CD14-positive monocyte (primary cell): ENCODE measurements at regions not wholly inside any gene's neighbourhood (a gene's known extent, or its start where the extent isn't known, plus 50 kb on each side); places are given as distances from the start of the nearest gene placed in this dataset.

Source experiments
- DNase-seq, 3 donors: peaks; one replicate each; pipeline ENCODE4 v3.0.0-alpha.2; 2011 to 2022
- H2AFZ ChIP-seq: 2 replicates; pipeline ENCODE4 v1.6.0; 2012; ENCODE audit warnings: mild to moderate bottlenecking, low read depth, low read length, inconsistent platforms; ENCODE audit not compliant: insufficient read depth, poor library complexity, severe bottlenecking
- H3K27ac ChIP-seq, 2 donors: 1 replicate in 1 of 2; 2 replicates in 1 of 2; pipeline ENCODE4 v1.5.1; 2012 to 2013; ENCODE audit warnings: low read length in 2 of 2, control low read depth in 1 of 2, inconsistent platforms in 1 of 2, low read depth in 1 of 2, mild to moderate bottlenecking in 1 of 2
- H3K27me3 ChIP-seq, 2 donors: one replicate each; pipeline versions ENCODE4 v1.6.0 to v1.6.1; 2011 to 2013; ENCODE audit warnings: low read length in 2 of 2; ENCODE audit not compliant: control insufficient read depth in 2 of 2, insufficient read depth in 2 of 2
- H3K36me3 ChIP-seq, 2 donors: replicated peaks in 1 of 2; 1 replicate in 1 of 2; 2 replicates in 1 of 2; pipeline versions ENCODE4 v1.5.1 to v1.6.1; 2012 to 2013; ENCODE audit warnings: low read length in 2 of 2, control low read depth in 1 of 2, inconsistent platforms in 1 of 2, mild to moderate bottlenecking in 1 of 2; ENCODE audit not compliant: insufficient read depth in 2 of 2, control insufficient read depth in 1 of 2
- H3K4me1 ChIP-seq, 2 donors: 1 replicate in 1 of 2; 2 replicates in 1 of 2; pipeline versions ENCODE4 v1.5.1 to v1.6.1; 2012 to 2013; ENCODE audit warnings: low read length in 2 of 2, control low read depth in 1 of 2, inconsistent platforms in 1 of 2, mild to moderate bottlenecking in 1 of 2, moderate library complexity in 1 of 2; ENCODE audit not compliant: insufficient read depth in 2 of 2, control insufficient read depth in 1 of 2
- H3K4me2 ChIP-seq: replicated peaks from 2 replicates; pipeline ENCODE3; 2012; ENCODE audit warnings: low read length, moderate library complexity, mild to moderate bottlenecking; ENCODE audit not compliant: poor library complexity, severe bottlenecking; ENCODE audit errors: extremely low read depth
- H3K4me3 ChIP-seq, 3 experiments: fragments of 200-600 bp in 1 of 3; sonication (generic) in 1 of 3; replicated peaks in 1 of 3; 1 replicate in 2 of 3; 2 replicates in 1 of 3; pipeline ENCODE4 v1.5.1; 2011 to 2013; ENCODE audit warnings: low read length in 3 of 3, mild to moderate bottlenecking in 3 of 3, control low read depth in 2 of 3, low read depth in 2 of 3, inconsistent platforms in 1 of 3, moderate library complexity in 1 of 3
- H3K79me2 ChIP-seq: 2 replicates; pipeline ENCODE4 v1.6.0; 2012; ENCODE audit warnings: mild to moderate bottlenecking, control low read depth, inconsistent platforms, low read length, moderate library complexity; ENCODE audit not compliant: insufficient read depth
- H3K9ac ChIP-seq: 2 replicates; pipeline ENCODE4 v1.6.0; 2017; ENCODE audit warnings: low read length, mild to moderate bottlenecking; ENCODE audit not compliant: insufficient read depth, poor library complexity, severe bottlenecking
- H3K9me3 ChIP-seq, 2 donors: replicated peaks in 1 of 2; 1 replicate in 1 of 2; 2 replicates in 1 of 2; pipeline versions ENCODE4 v1.5.1 to v1.6.1; 2012 to 2013; ENCODE audit warnings: low read length in 2 of 2, control low read depth in 1 of 2; ENCODE audit not compliant: control insufficient read depth in 1 of 2, insufficient read depth in 1 of 2
- H4K20me1 ChIP-seq: 2 replicates; pipeline ENCODE4 v1.6.0; 2012; ENCODE audit warnings: mild to moderate bottlenecking, low read length, control low read depth, moderate library complexity; ENCODE audit not compliant: insufficient read depth
- H3K27ac Mint-ChIP-seq, 7 donors: one replicate each; pipeline ENCODE4 v1.8.0; 2020; ENCODE audit warnings: mild to moderate bottlenecking in 7 of 7, mixed read lengths in 7 of 7, moderate library complexity in 6 of 7, inconsistent platforms in 2 of 7
- H3K27me3 Mint-ChIP-seq, 3 donors: one replicate each; pipeline ENCODE4 v1.8.0; 2021 to 2022; ENCODE audit warnings: low read depth in 3 of 3, mild to moderate bottlenecking in 3 of 3, mixed read lengths in 3 of 3, moderate library complexity in 3 of 3, inconsistent platforms in 1 of 3
- H3K36me3 Mint-ChIP-seq, 2 donors: one replicate each; pipeline ENCODE4 v1.8.0; 2020; ENCODE audit warnings: mixed read lengths in 2 of 2, inconsistent platforms in 1 of 2, mild to moderate bottlenecking in 1 of 2
- H3K4me1 Mint-ChIP-seq: one replicate; pipeline ENCODE4 v1.8.0; 2020; ENCODE audit warnings: mild to moderate bottlenecking, mixed read lengths
- H3K4me3 Mint-ChIP-seq, 2 donors: one replicate each; pipeline ENCODE4 v1.8.0; 2020; ENCODE audit warnings: mild to moderate bottlenecking in 2 of 2, mixed read lengths in 2 of 2, moderate library complexity in 1 of 2
- H3K9me3 Mint-ChIP-seq, 7 donors: one replicate each; pipeline ENCODE4 v1.8.0; 2020 to 2022; ENCODE audit warnings: mixed read lengths in 7 of 7, mild to moderate bottlenecking in 6 of 7, moderate library complexity in 6 of 7, inconsistent platforms in 2 of 7
- CTCF ChIP-seq: fragments of 200-600 bp; IDR thresholded peaks from one replicate; pipeline ENCODE4 v1.8.0; 2022; ENCODE audit warnings: antibody characterized with exemption, mild to moderate bottlenecking
- WGBS: methylation state at CpG from one replicate; pipeline ENCODE4 v1.1.5; 2013; ENCODE audit warnings: missing lambda C conversion rate; ENCODE audit not compliant: insufficient coverage; 5-methylcytosine and 5-hydroxymethylcytosine counted together
- intact Hi-C, 2 donors: fragments of 100-400 bp; cut with micrococcal nuclease; formaldehyde crosslinking; loops; one replicate each; pipeline versions ENCODE4 v1.15.0 to v1.15.1; 2023

GRCh38 chr2:164023896-164024295 lies 288.1 kb upstream of the FIGN start:
- Mint-ChIP-seq H3K9me3 (peaks cover 0 to 17% (median 3%) of the 10 kb centered on the region in 7 donors), H3K4me1 (no peaks in the 10 kb centered on the region), H3K4me3 (no peak overlapping the region), H3K27me3 (no peaks in the 10 kb centered on the region), H3K27ac (no peak overlapping the region), H3K36me3 (no peaks in the 10 kb centered on the region)
- Histone ChIP-seq H3K36me3 (no peaks in the 10 kb centered on the region), H3K27ac (no peak overlapping the region), H3K9me3 (no peaks in the 10 kb centered on the region), H3K4me1 (no peaks in the 10 kb centered on the region), H3K9ac (no peak overlapping the region), H3K27me3 (no peaks in the 10 kb centered on the region), H3K79me2 (no peaks in the 10 kb centered on the region), H3K4me3 (no peak overlapping the region), H4K20me1 (no peaks in the 10 kb centered on the region), H3K4me2 (no peak overlapping the region), H2AFZ (no peak overlapping the region)
- intact Hi-C loops, result no loop called here
- no peak for DNase-seq
- TF ChIP-seq CTCF, result no peak
- WGBS, result 70% methylated on average over 1 of the region's 2 CpGs

- Histone ChIP-seq H3K27me3 (no peaks in the 10 kb centered on the region), H3K79me2 (no peaks in the 10 kb centered on the region), H4K20me1 (no peaks in the 10 kb centered on the region), H3K9ac (no peak overlapping the region), H3K9me3 (no peaks in the 10 kb centered on the region), H3K4me3 (no peak overlapping the region), H3K4me1 (no peaks in the 10 kb centered on the region), H2AFZ (no peak overlapping the region), H3K27ac (no peak overlapping the region), H3K4me2 (no peak overlapping the region), H3K36me3 (no peaks in the 10 kb centered on the region)
- Mint-ChIP-seq H3K27ac (no peak overlapping the region), H3K9me3 (peaks cover 0 to 2% (median 0%) of the 10 kb centered on the region in 7 donors), H3K4me1 (no peaks in the 10 kb centered on the region), H3K36me3 (no peaks in the 10 kb centered on the region), H3K27me3 (no peaks in the 10 kb centered on the region), H3K4me3 (no peak overlapping the region)
- no peak for DNase-seq
- intact Hi-C loops, result no loop called here
- TF ChIP-seq CTCF, result no peak
- WGBS, result 100% methylated on average over 3 of the region's 12 CpGs
Observed at GRCh38 chr2:164015328-164016123, 279.7 kb upstream of the FIGN start.
